ENCODE measurements at regions not wholly inside any gene's neighbourhood (a gene's known extent, or its start where the extent isn't known, plus 50 kb on each side); places are given as distances from the start of the nearest gene placed in this dataset.

- no peaks in the 10 kb centered on the region for H3K27me3 ChIP-seq (replicated peaks; ENCODE audit: insufficient read depth, low read depth, low read length, poor library complexity)
- no peaks in the 10 kb centered on the region for H3K36me3 ChIP-seq (ENCODE audit: insufficient read depth, low read length, poor library complexity, severe bottlenecking)
- BruUV-seq (replicated peaks), result no TSS peak
- H3K27ac ChIP-seq (ENCODE audit: low read depth, low read length, poor library complexity, severe bottlenecking), result no peak overlapping the region
- H3K4me1 ChIP-seq (ENCODE audit: insufficient read depth, low read length, poor library complexity, severe bottlenecking), result no peaks in the 10 kb centered on the region
- POLR2A ChIA-PET (ENCODE audit: low non-redundant PET), result no interaction called here
- TF ChIP-seq EZH2 (IDR thresholded peaks at IDR 0.05; ENCODE audit: borderline replicate concordance, low read depth, low read length, poor library complexity, severe bottlenecking), result no peak
- no peak for TF ChIP-seq CTCF (conservative IDR thresholded peaks at IDR 0.05; ENCODE audit: low read depth, low read length)
- H3K9me3 ChIP-seq (ENCODE audit: low read depth, low read length, poor library complexity, severe bottlenecking), result no peaks in the 10 kb centered on the region
- H3K4me3 ChIP-seq (ENCODE audit: low read depth, low read length, poor library complexity, severe bottlenecking), result no peak overlapping the region
- intact Hi-C loops (cut with micrococcal nuclease; ENCODE audit: unreplicated experiment), result no loop called here
- no peak for DNase-seq (ENCODE audit: low spot score)
- CTCF ChIA-PET, result no interaction called here
Observed at GRCh38 chr5:101866473-101866872, 429.6 kb downstream of the SLCO4C1 start.

DNA sequence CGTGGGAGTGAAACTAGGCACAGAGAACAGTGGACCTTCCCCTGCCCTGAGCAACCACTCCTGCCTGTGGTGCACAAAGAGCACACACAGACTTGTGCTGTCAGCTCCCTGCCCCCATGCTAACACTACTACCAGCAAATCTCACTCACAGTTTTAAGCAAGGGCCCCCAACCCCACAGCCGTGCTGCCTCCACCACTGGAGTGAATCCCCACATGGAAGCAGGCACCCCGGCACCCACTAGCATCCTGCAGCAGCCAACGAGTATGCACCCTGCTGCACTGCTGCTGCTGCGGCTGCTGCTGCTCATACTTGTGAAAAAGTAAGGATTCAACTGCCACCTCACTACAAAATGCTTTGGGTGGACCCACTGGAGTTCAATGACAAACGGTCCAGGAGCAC is 435.5 kb downstream of the SLCO4C1 start:
- H3K4me3 ChIP-seq (ENCODE audit: low read depth, low read length, poor library complexity, severe bottlenecking), result no peak overlapping the region
- no peak overlapping the region for H3K27ac ChIP-seq (ENCODE audit: low read depth, low read length, poor library complexity, severe bottlenecking)
- H3K36me3 ChIP-seq (ENCODE audit: insufficient read depth, low read length, poor library complexity, severe bottlenecking), result no peaks in the 10 kb centered on the region
- no peaks in the 10 kb centered on the region for H3K4me1 ChIP-seq (ENCODE audit: insufficient read depth, low read length, poor library complexity, severe bottlenecking)
- DNase-seq (ENCODE audit: low spot score), result no peak
- no peaks in the 10 kb centered on the region for H3K27me3 ChIP-seq (replicated peaks; ENCODE audit: insufficient read depth, low read depth, low read length, poor library complexity)
- H3K9me3 ChIP-seq (ENCODE audit: low read depth, low read length, poor library complexity, severe bottlenecking), result no peaks in the 10 kb centered on the region
- POLR2A ChIA-PET (ENCODE audit: low non-redundant PET), result no interaction called here
- TF ChIP-seq EZH2 (IDR thresholded peaks at IDR 0.05; ENCODE audit: borderline replicate concordance, low read depth, low read length, poor library complexity, severe bottlenecking), result no peak
- no peak for TF ChIP-seq CTCF (conservative IDR thresholded peaks at IDR 0.05; ENCODE audit: low read depth, low read length)
- CTCF ChIA-PET, result no interaction called here
- intact Hi-C loops (cut with micrococcal nuclease; ENCODE audit: unreplicated experiment), result no loop called here
- BruUV-seq (replicated peaks), result no TSS peak

DNA sequence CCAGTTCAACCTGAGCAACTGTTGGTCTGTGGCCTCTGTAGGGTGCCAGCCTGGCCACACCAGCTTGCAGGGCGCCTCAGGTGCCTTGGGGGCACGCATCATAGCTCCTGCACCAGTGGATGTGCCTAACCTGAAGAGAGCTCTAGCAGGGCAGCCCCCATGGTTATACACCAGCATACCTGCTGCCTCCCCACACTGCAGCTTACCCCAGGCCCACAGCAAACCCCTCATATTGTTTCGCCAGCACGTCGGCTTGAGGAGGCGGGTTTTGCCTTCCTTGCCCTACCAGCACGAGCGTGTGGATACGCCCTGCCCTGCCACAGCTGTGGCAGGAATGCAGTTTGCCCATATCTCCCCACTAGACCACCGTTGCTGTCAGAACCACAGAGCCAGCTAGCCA is 435.9 kb downstream of the SLCO4C1 start:
- TF ChIP-seq EZH2 (IDR thresholded peaks at IDR 0.05; ENCODE audit: borderline replicate concordance, low read depth, low read length, poor library complexity, severe bottlenecking) (no peak), CTCF (conservative IDR thresholded peaks at IDR 0.05; ENCODE audit: low read depth, low read length) (no peak)
- Histone ChIP-seq H3K4me1 (ENCODE audit: insufficient read depth, low read length, poor library complexity, severe bottlenecking) (no peaks in the 10 kb centered on the region), H3K27ac (ENCODE audit: low read depth, low read length, poor library complexity, severe bottlenecking) (no peak overlapping the region), H3K4me3 (ENCODE audit: low read depth, low read length, poor library complexity, severe bottlenecking) (no peak overlapping the region), H3K36me3 (ENCODE audit: insufficient read depth, low read length, poor library complexity, severe bottlenecking) (no peaks in the 10 kb centered on the region), H3K27me3 (replicated peaks; ENCODE audit: insufficient read depth, low read depth, low read length, poor library complexity) (no peaks in the 10 kb centered on the region), H3K9me3 (ENCODE audit: low read depth, low read length, poor library complexity, severe bottlenecking) (no peaks in the 10 kb centered on the region)
- ChIA-PET POLR2A (ENCODE audit: low non-redundant PET) (no interaction called here), CTCF (no interaction called here)
- BruUV-seq (replicated peaks), result no TSS peak
- no peak for DNase-seq (ENCODE audit: low spot score)
- intact Hi-C loops (cut with micrococcal nuclease; ENCODE audit: unreplicated experiment), result no loop called here

Measured in A673 (cell line).